K562 (cell line): ENCODE measurements at regions not wholly inside any gene's neighbourhood (a gene's known extent, or its start where the extent isn't known, plus 50 kb on each side); places are given as distances from the start of the nearest gene placed in this dataset.

ENCODE experiments used
- ATAC-seq: fragments of 200-7000 bp; cut with Tn5 transposase; 3 replicates; pipeline ENCODE4 v1.9.1; 2020; ENCODE audit warnings: moderate library complexity
- BruUV-seq: library from RNA; stranded (reverse); fragments of 400-500 nt; replicated peaks from 2 replicates; lab custom pipeline; 2021; lab: Mats Ljungman, UMichigan
- CTCF ChIA-PET: fragments of 300-600 bp; formaldehyde crosslinking; extraction: SDS; loops from one replicate; lab custom pipeline; 2021; ENCODE audit warnings: low intra/inter-chr PET ratio; lab: Yijun Ruan, JAX
- POLR2A ChIA-PET: fragments of 300-600, 350-650 bp; sonication (Branson Sonifier 250); formaldehyde crosslinking; extraction: SDS; loops from one replicate; lab custom pipeline; 2021; ENCODE audit warnings: antibody characterized with exemption, inconsistent platforms; lab: Yijun Ruan, JAX
- DNase-seq, 4 experiments: peaks; one replicate each; pipeline versions ENCODE4 v3.0.0 to v3.0.0-alpha.2; 2011 to 2018; ENCODE audit warnings: low spot score in 3 of 4, mixed read lengths in 3 of 4; ENCODE audit errors: extremely low read depth in 1 of 4
- FAIRE-seq: peaks from 2 replicates; lab custom pipeline; 2011; peaks lifted over from hg19 to GRCh38; lab: Jason Lieb, UNC
- H2AFZ ChIP-seq: 2 replicates; pipeline ENCODE4 v1.6.0; 2011; ENCODE audit warnings: low read depth, low read length, control low read depth, inconsistent platforms
- H3K27ac ChIP-seq: fragments of 200-600 bp; 3 replicates; pipeline ENCODE4 v1.8.0; 2011; ENCODE audit warnings: low read depth, mild to moderate bottlenecking, control low read depth, inconsistent platforms, low read length, moderate library complexity, mixed read lengths; ENCODE audit errors: extremely low read depth
- H3K27me3 ChIP-seq, 2 experiments: fragments of 300-600 bp in 1 of 2; 2 replicates in 1 of 2; 3 replicates in 1 of 2; pipeline versions ENCODE4 v1.6.0 to v1.8.0; 2011; ENCODE audit warnings: inconsistent platforms in 2 of 2, low read length in 2 of 2, mild to moderate bottlenecking in 1 of 2, mixed read lengths in 1 of 2, moderate library complexity in 1 of 2; ENCODE audit not compliant: control insufficient read depth in 2 of 2, insufficient read depth in 2 of 2
- H3K36me3 ChIP-seq: fragments of 300-600 bp; 3 replicates; pipeline ENCODE4 v1.8.0; 2011; ENCODE audit warnings: mild to moderate bottlenecking, low read length, inconsistent platforms; ENCODE audit not compliant: control insufficient read depth, insufficient read depth
- H3K4me1 ChIP-seq, 2 experiments: fragments of 200-600 bp in 1 of 2; replicated peaks in 1 of 2; 2 replicates in 1 of 2; 3 replicates in 1 of 2; pipeline versions ENCODE4 v1.5.1 to v1.8.0; 2011; ENCODE audit warnings: inconsistent platforms in 2 of 2, low read length in 2 of 2, mild to moderate bottlenecking in 1 of 2, mixed read lengths in 1 of 2, moderate library complexity in 1 of 2; ENCODE audit not compliant: control insufficient read depth in 2 of 2, insufficient read depth in 2 of 2
- H3K4me2 ChIP-seq: 2 replicates; pipeline ENCODE4 v1.6.1; 2011; ENCODE audit warnings: low read length, control low read depth, inconsistent platforms, mixed read lengths; ENCODE audit not compliant: insufficient read depth
- H3K4me3 ChIP-seq: fragments of 200-600 bp; sonication (generic), shearing (Covaris generic); 2 replicates; pipeline ENCODE4 v1.5.1; 2016; ENCODE audit warnings: control low read depth, inconsistent platforms
- H3K79me2 ChIP-seq: fragments of 200-600 bp; 3 replicates; pipeline ENCODE4 v1.8.0; 2011; ENCODE audit warnings: low read length, inconsistent platforms; ENCODE audit not compliant: control insufficient read depth, insufficient read depth
- H3K9ac ChIP-seq, 2 experiments: 2 replicates each; pipeline versions ENCODE4 v1.6.0 to v1.6.1; 2011; ENCODE audit warnings: low read depth in 2 of 2, low read length in 2 of 2, control low read depth in 1 of 2, inconsistent platforms in 1 of 2, mild to moderate bottlenecking in 1 of 2, mixed read lengths in 1 of 2; ENCODE audit not compliant: insufficient read depth in 1 of 2
- H3K9me1 ChIP-seq: one replicate; pipeline ENCODE4 v1.6.0; 2011; ENCODE audit warnings: inconsistent platforms, mild to moderate bottlenecking, low read length, moderate library complexity; ENCODE audit not compliant: control insufficient read depth, insufficient read depth
- H3K9me3 ChIP-seq: replicated peaks from 2 replicates; pipeline ENCODE4 v1.5.1; 2011; ENCODE audit warnings: low read depth, low read length, inconsistent platforms; ENCODE audit not compliant: control insufficient read depth, insufficient read depth
- H4K20me1 ChIP-seq: replicated peaks from 2 replicates; pipeline ENCODE4 v1.6.1; 2011; ENCODE audit warnings: low read length, inconsistent platforms, mixed read lengths; ENCODE audit not compliant: control insufficient read depth, insufficient read depth
- ARNT ChIP-seq, 2 experiments: fragments of 450-650 bp; IDR thresholded peaks; 2 replicates each; pipeline ENCODE4 v1.6.1; 2016; ENCODE audit warnings: mild to moderate bottlenecking in 1 of 2
- CBX1 ChIP-seq: sonication (generic); IDR thresholded peaks from 2 replicates; pipeline ENCODE4 v1.6.1; 2016; ENCODE audit warnings: antibody characterized with exemption, low read depth, mild to moderate bottlenecking
- E2F3 ChIP-seq: fragments of 250-450 bp; sonication (Bioruptor Pico); IDR thresholded peaks from 2 replicates; pipeline ENCODE4 v1.4.0; 2020; ENCODE audit warnings: mild to moderate bottlenecking
- GABPB1 ChIP-seq: sonication (generic); formaldehyde crosslinking; IDR thresholded peaks from 2 replicates; pipeline ENCODE4 v1.8.0; 2022; ENCODE audit warnings: mild to moderate bottlenecking, missing genetic modification reagents
- GTF2F1 ChIP-seq: IDR thresholded peaks from 2 replicates; pipeline ENCODE4 v1.6.1; 2011; ENCODE audit warnings: low read depth, low read length, improper control_type of control experiment
- L3MBTL2 ChIP-seq: fragments of 450-650 bp; IDR thresholded peaks from 2 replicates; pipeline ENCODE4 v1.6.1; 2016; ENCODE audit warnings: mild to moderate bottlenecking, moderate library complexity
- NCOA1 ChIP-seq: fragments of 450-650 bp; IDR thresholded peaks from 2 replicates; pipeline ENCODE4 v1.6.1; 2016; ENCODE audit warnings: low read depth
- SMC3 ChIP-seq: conservative IDR thresholded peaks from 2 replicates; pipeline ENCODE4 v1.6.1; 2011; ENCODE audit warnings: low read depth, low read length, improper control_type of control experiment; ENCODE audit not compliant: insufficient read depth
- SPI1 ChIP-seq: IDR thresholded peaks from 2 replicates; pipeline ENCODE4 v1.6.1; 2011; ENCODE audit warnings: low read depth, low read length, control low read depth, borderline replicate concordance
- SRF ChIP-seq, 2 experiments: fragments of 250-450, 450-650 bp in 1 of 2; sonication (Bioruptor Pico) in 1 of 2; sonication (generic) in 1 of 2; formaldehyde crosslinking; IDR thresholded peaks; 2 replicates each; pipeline versions ENCODE4 v1.5.0 to v1.5.1; 2020 to 2022; ENCODE audit warnings: mild to moderate bottlenecking in 1 of 2, missing genetic modification reagents in 1 of 2
- TAF7 ChIP-seq: fragments of 450-650 bp; IDR thresholded peaks from 2 replicates; pipeline ENCODE4 v1.6.1; 2016; ENCODE audit warnings: missing genetic modification characterization, missing compliant biosample characterization
- TOE1 ChIP-seq, 2 experiments: fragments of 450-650 bp in 1 of 2; sonication (generic) in 1 of 2; formaldehyde crosslinking in 1 of 2; IDR thresholded peaks; 2 replicates each; pipeline versions ENCODE4 v1.7.1 to v1.8.0; 2016 to 2022; ENCODE audit warnings: borderline replicate concordance in 2 of 2, mild to moderate bottlenecking in 2 of 2, antibody characterized with exemption in 1 of 2, inconsistent platforms in 1 of 2, low read depth in 1 of 2, missing genetic modification reagents in 1 of 2, moderate library complexity in 1 of 2
- ZFPM2 ChIP-seq: fragments of 250-450 bp; sonication (Bioruptor Pico); IDR thresholded peaks from 2 replicates; pipeline ENCODE4 v1.5.1; 2022; ENCODE audit warnings: mild to moderate bottlenecking
- WGBS: fragments of 100-300 bp; shearing (Covaris generic); methylation state at CpG from one replicate; pipeline ENCODE4 v1.1.6; 2016; ENCODE audit warnings: low coverage, mixed read lengths; ENCODE audit not compliant: insufficient coverage; ENCODE audit errors: missing lambda C conversion rate; 5-methylcytosine and 5-hydroxymethylcytosine counted together
- in situ Hi-C: fragments of 300-500 bp; cut with MboI; formaldehyde crosslinking; loops from 4 replicates; pipeline ENCODE4 v1.15.0; 2018; ENCODE audit warnings: inconsistent platforms, mixed read lengths
- intact Hi-C: fragments of 100-400 bp; cut with micrococcal nuclease; formaldehyde crosslinking; loops from 2 replicates; pipeline ENCODE4 v1.14.2; 2022
- TF ChIP-seq, protein P1 (sequence below): IDR thresholded peaks from 2 replicates; pipeline ENCODE4 v1.6.1; 2016; ENCODE audit warnings: missing genetic modification characterization, missing compliant biosample characterization

GRCh38 chr7:114363292-114363691 is 51.3 kb upstream of the FOXP2 start:
- no peaks in the 10 kb centered on the region for H3K9me1 ChIP-seq
- no peaks in the 10 kb centered on the region for H3K27me3 ChIP-seq
- ChIA-PET POLR2A (no interaction called here), CTCF (no interaction called here)
- no peaks in the 10 kb centered on the region for H3K9me3 ChIP-seq
- no peaks in the 10 kb centered on the region for H3K36me3 ChIP-seq
- TF ChIP-seq SMC3 (no peak), ZFPM2 (CRISPR knock-in tag) (no peak), GABPB1 (CRISPR knock-in tag) (no peak), GTF2F1 (no peak), SPI1 (no peak), ARNT (IDR thresholded peaks at IDR 0.05) (no peak), SRF (CRISPR knock-in tag; IDR thresholded peaks at IDR 0.05) (no peak), TOE1 (IDR thresholded peaks at IDR 0.05; ENCODE audit: borderline replicate concordance) (no peak), TOE1 (CRISPR knock-in tag; IDR thresholded peaks at IDR 0.05; ENCODE audit: borderline replicate concordance, low read depth) (no peak), TAF7 (tag) (no peak), NCOA1 (no peak), CBX1 (no peak), L3MBTL2 (no peak), E2F3 (no peak)
- TF ChIP-seq, protein P1, sequence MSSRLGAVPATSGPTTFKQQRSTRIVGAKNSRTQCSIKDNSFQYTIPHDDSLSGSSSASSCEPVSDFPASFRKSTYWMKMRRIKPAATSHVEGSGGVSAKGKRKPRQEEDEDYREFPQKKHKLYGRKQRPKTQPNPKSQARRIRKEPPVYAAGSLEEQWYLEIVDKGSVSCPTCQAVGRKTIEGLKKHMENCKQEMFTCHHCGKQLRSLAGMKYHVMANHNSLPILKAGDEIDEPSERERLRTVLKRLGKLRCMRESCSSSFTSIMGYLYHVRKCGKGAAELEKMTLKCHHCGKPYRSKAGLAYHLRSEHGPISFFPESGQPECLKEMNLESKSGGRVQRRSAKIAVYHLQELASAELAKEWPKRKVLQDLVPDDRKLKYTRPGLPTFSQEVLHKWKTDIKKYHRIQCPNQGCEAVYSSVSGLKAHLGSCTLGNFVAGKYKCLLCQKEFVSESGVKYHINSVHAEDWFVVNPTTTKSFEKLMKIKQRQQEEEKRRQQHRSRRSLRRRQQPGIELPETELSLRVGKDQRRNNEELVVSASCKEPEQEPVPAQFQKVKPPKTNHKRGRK: no peak
- ATAC-seq: no peak
- no peak overlapping the region for H3K4me3 ChIP-seq
- DNase-seq: no peak
- FAIRE-seq: no peak
- no peak overlapping the region for H2AFZ ChIP-seq
- H4K20me1 ChIP-seq: no peaks in the 10 kb centered on the region
- no peak overlapping the region for H3K27ac ChIP-seq
- no peak overlapping the region for H3K4me2 ChIP-seq
- WGBS: 0% methylated on average over 1 of the region's 1 CpG
- intact Hi-C loops: no loop called here
- in situ Hi-C loops: no loop called here
- no peak overlapping the region for H3K9ac ChIP-seq
- no TSS peak for BruUV-seq
- H3K79me2 ChIP-seq: no peaks in the 10 kb centered on the region
- no peaks in the 10 kb centered on the region for H3K4me1 ChIP-seq
